Fibroblast of mammary gland (primary cell): ENCODE measurements at regions not wholly inside any gene's neighbourhood (a gene's known extent, or its start where the extent isn't known, plus 50 kb on each side); places are given as distances from the start of the nearest gene placed in this dataset.

Experiments
- DNase-seq: peaks from one replicate; pipeline ENCODE4 v3.0.0-alpha.2; 2010; ENCODE audit warnings: low read depth
- H3K4me3 ChIP-seq: 2 replicates; pipeline ENCODE4 v1.5.1; 2011; ENCODE audit warnings: low read depth, mild to moderate bottlenecking, low read length, moderate library complexity; ENCODE audit not compliant: control insufficient read depth
- TF ChIP-seq, protein P1 (sequence below): conservative IDR thresholded peaks from 2 replicates; pipeline ENCODE4 v1.5.1; 2011; ENCODE audit warnings: low read depth, low read length, inconsistent platforms; ENCODE audit not compliant: control insufficient read depth, insufficient read depth

GRCh38 chr11:91813263-91813662, 411.4 kb upstream of the FAT3 start:
- no peak overlapping the region for H3K4me3 ChIP-seq
- TF ChIP-seq, protein P1, sequence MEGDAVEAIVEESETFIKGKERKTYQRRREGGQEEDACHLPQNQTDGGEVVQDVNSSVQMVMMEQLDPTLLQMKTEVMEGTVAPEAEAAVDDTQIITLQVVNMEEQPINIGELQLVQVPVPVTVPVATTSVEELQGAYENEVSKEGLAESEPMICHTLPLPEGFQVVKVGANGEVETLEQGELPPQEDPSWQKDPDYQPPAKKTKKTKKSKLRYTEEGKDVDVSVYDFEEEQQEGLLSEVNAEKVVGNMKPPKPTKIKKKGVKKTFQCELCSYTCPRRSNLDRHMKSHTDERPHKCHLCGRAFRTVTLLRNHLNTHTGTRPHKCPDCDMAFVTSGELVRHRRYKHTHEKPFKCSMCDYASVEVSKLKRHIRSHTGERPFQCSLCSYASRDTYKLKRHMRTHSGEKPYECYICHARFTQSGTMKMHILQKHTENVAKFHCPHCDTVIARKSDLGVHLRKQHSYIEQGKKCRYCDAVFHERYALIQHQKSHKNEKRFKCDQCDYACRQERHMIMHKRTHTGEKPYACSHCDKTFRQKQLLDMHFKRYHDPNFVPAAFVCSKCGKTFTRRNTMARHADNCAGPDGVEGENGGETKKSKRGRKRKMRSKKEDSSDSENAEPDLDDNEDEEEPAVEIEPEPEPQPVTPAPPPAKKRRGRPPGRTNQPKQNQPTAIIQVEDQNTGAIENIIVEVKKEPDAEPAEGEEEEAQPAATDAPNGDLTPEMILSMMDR, result no peak
- no peak for DNase-seq

GRCh38 chr11:91810871-91811270, 413.7 kb upstream of the FAT3 start:
- H3K4me3 ChIP-seq, result no peak overlapping the region
- TF ChIP-seq, protein P1, result no peak
- DNase-seq, result no peak

DNA sequence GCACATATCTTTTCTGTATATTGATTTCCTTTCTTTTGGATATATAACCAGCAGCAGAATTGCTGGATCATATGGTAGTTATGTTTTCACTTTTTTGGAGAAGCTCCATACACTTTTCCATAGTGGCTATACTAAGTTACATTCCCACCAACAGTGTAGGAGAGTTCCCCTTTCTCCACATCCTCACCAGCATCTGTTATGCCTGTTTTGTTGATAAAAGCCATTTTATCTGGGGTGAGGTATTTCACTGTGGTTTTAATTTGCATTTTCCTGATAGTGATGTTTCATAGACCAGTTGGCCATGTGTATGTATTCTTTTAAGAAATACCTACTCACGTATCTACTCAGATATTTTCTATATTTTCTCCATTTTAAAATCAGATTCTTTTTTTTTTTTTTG, 419.3 kb upstream of the FAT3 start:
- DNase-seq, result no peak
- no peak overlapping the region for H3K4me3 ChIP-seq
- TF ChIP-seq, protein P1, result no peak

DNA sequence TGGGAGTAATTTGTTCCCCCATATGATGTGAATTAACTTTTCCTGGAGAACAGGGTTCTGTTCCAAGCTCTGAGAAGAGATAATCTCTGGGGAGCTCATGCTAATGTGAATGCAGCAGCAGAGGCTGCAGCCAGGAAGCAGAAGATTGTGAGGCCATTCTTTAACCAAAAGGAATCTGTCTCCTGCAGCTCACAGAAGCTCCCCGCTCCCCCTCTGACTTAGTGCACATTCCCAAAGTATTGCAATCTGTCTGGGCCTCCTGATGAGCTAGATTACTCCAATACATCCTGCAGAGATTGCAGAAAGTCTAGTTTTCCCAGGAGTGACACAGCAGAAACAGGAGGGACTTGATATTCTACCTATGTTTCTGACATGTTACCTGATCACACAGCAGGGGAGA, 420.6 kb upstream of the FAT3 start:
- H3K4me3 ChIP-seq, result no peak overlapping the region
- TF ChIP-seq, protein P1, result no peak
- DNase-seq, result no peak

- TF ChIP-seq, protein P1, result no peak
- DNase-seq, result no peak
- H3K4me3 ChIP-seq, result no peak overlapping the region
Measured at GRCh38 chr11:91802475-91802874, 422.1 kb upstream of the FAT3 start.

DNA sequence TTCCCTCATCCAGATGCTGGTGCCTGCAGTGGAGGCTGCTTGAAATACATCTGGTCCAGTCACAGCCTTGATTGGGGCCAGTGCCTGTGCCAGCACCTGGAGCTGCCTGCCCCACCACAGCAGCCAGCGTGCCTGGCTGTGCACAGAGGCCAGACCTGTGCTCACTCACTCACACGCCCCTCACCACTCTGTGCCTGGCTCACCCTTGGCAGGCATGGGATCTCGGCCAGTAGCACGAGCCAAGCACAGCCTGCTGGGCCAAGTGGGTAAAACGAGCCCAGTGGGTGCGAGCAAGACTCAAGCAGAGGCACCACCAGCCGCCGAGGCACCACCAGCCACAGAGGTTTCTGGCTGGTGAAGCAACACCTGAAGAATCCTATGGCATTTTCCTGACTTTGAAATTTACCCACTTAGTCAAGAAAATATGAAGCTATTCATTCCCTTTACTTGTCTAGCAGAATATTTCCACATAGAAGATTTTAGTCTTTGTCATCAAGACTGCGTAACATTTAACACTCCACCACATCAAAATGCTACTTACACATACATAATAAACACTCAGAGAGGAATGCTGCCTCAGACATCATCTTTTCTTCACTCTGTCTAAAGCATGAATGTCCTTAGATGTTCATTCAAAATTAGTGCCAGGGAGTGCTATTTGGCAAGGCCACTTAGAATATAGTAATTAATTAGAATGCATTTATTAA, 424.3 kb upstream of the FAT3 start:
- TF ChIP-seq, protein P1, result no peak
- DNase-seq, result no peak
- H3K4me3 ChIP-seq, result no peak overlapping the region

DNA sequence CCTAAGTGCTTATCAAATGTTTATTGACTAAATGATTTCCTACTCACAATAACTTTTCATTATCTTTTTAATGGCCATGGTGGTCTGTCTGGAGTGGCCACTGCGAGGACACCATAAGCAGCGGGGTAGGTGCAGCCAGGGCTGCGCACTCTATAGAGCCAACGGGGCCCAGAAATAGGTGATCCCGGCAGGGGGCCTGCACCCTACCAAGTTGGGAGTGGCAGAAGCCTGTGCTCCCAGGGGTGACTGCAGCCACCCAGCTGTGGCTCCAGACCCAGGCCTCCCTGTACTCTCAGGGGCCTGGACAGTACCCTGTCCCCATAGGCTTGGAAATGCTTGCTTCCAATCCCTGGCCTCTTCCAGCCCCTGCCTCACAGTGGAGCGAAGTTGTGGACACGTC, 426.4 kb upstream of the FAT3 start:
- TF ChIP-seq, protein P1, result no peak
- no peak for DNase-seq
- no peak overlapping the region for H3K4me3 ChIP-seq
